ENCODE measurements at regions not wholly inside any gene's neighbourhood (a gene's known extent, or its start where the extent isn't known, plus 50 kb on each side); places are given as distances from the start of the nearest gene placed in this dataset.

GRCh38 chr1:232861107-232861506 is 55.9 kb downstream of the MAP10 start:
- TF ChIP-seq BCL6 (CRISPR knock-in tag; IDR thresholded peaks at IDR 0.05) = no peak
- TF ChIP-seq, protein P1, sequence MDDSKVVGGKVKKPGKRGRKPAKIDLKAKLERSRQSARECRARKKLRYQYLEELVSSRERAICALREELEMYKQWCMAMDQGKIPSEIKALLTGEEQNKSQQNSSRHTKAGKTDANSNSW (CRISPR knock-in tag; IDR thresholded peaks at IDR 0.05; ENCODE audit: borderline replicate concordance) = no peak
